WERI-Rb-1 (cell line): ENCODE measurements at regions not wholly inside any gene's neighbourhood (a gene's known extent, or its start where the extent isn't known, plus 50 kb on each side); places are given as distances from the start of the nearest gene placed in this dataset.

Source experiments
- DNase-seq: peaks from one replicate; pipeline ENCODE4 v3.0.0-alpha.2; 2020
- H3K27ac ChIP-seq: fragments of 250-450 bp; sonication (Bioruptor Pico); 2 replicates; pipeline ENCODE4 v1.5.1; 2020; ENCODE audit warnings: mild to moderate bottlenecking, moderate library complexity
- H3K27me3 ChIP-seq: fragments of 250-450 bp; sonication (Bioruptor Pico); 2 replicates; pipeline ENCODE4 v1.5.1; 2021; ENCODE audit warnings: mild to moderate bottlenecking, low read depth, moderate library complexity; ENCODE audit not compliant: insufficient read depth, severe bottlenecking
- H3K36me3 ChIP-seq: fragments of 250-450 bp; sonication (Bioruptor Pico); 2 replicates; pipeline ENCODE4 v1.5.1; 2020; ENCODE audit warnings: mild to moderate bottlenecking, moderate library complexity
- H3K4me3 ChIP-seq: 2 replicates; pipeline ENCODE4 v1.5.1; 2011; ENCODE audit warnings: low read depth, mild to moderate bottlenecking, control low read depth, low read length
- H3K9me3 ChIP-seq: fragments of 250-450 bp; sonication (Bioruptor Pico); 2 replicates; pipeline ENCODE4 v1.5.1; 2021; ENCODE audit warnings: mild to moderate bottlenecking, moderate library complexity; ENCODE audit not compliant: severe bottlenecking
- CTCF ChIP-seq: IDR thresholded peaks from 2 replicates; pipeline ENCODE4 v1.5.1; 2011; ENCODE audit warnings: low read depth, mild to moderate bottlenecking, control low read depth, inconsistent platforms, low read length

GRCh38 chr12:25853316-25854095 is 105.0 kb upstream of the RASSF8 start:
- DNase-seq = no peak
- H3K27ac ChIP-seq = no peak overlapping the region
- H3K4me3 ChIP-seq = no peak overlapping the region
- H3K36me3 ChIP-seq = no peaks in the 10 kb centered on the region
- no peak for TF ChIP-seq CTCF
- H3K9me3 ChIP-seq = no peaks in the 10 kb centered on the region
- no peaks in the 10 kb centered on the region for H3K27me3 ChIP-seq

GRCh38 chr12:25854991-25855390 is 103.5 kb upstream of the RASSF8 start:
- Histone ChIP-seq H3K27me3 (no peaks in the 10 kb centered on the region), H3K36me3 (no peaks in the 10 kb centered on the region), H3K4me3 (no peak overlapping the region), H3K27ac (no peak overlapping the region), H3K9me3 (no peaks in the 10 kb centered on the region)
- TF ChIP-seq CTCF = no peak
- no peak for DNase-seq

DNA sequence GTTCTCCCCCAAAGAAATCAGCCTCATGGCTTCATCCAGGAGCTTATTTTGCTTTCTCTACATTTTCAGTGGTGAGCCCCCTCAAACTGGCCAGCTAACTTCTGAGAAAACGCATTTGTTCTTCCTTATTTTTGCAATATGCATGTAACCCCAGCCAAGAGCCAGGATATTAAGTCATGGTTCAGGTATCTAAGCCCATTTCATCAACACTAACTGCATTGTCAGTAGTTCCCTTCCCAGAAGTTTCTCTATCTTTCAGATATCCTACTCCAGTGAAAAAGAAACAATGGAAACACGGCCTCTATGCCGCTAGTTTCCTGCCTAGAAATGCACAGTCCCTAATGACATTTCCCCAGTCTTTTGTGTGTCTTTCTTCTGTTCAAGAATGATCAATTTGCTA is 102.8 kb upstream of the RASSF8 start:
- DNase-seq = no peak
- Histone ChIP-seq H3K36me3 (no peaks in the 10 kb centered on the region), H3K9me3 (no peaks in the 10 kb centered on the region), H3K27ac (no peak overlapping the region), H3K4me3 (no peak overlapping the region), H3K27me3 (no peaks in the 10 kb centered on the region)
- TF ChIP-seq CTCF = no peak

- Histone ChIP-seq H3K4me3 (no peak overlapping the region), H3K9me3 (no peaks in the 10 kb centered on the region), H3K36me3 (no peaks in the 10 kb centered on the region), H3K27me3 (no peaks in the 10 kb centered on the region), H3K27ac (no peak overlapping the region)
- no peak for TF ChIP-seq CTCF
- no peak for DNase-seq
Observed at GRCh38 chr12:25859976-25860375, 98.5 kb upstream of the RASSF8 start.

DNA sequence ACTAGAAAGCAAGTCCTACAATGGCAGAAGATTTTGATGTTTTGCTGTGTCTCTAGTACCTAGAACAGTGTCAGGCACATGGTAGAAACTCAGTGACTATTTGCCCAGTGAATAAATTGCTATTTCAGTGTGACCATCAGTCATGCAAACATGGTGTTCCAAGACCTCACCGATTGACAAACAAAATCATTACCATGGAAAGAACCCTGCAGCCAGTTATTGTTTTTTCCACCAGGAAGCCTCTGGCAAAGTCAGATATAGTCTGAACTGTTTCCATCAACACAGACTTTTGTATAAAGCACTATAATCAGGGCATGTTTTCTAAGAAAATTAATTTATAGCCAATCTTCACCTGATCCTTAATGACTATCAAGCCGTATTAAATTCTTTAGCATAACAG is 97.3 kb upstream of the RASSF8 start:
- no peaks in the 10 kb centered on the region for H3K27me3 ChIP-seq
- H3K27ac ChIP-seq = no peak overlapping the region
- DNase-seq = no peak
- H3K4me3 ChIP-seq = no peak overlapping the region
- TF ChIP-seq CTCF = no peak
- H3K36me3 ChIP-seq = no peaks in the 10 kb centered on the region
- H3K9me3 ChIP-seq = no peaks in the 10 kb centered on the region
